Subcutaneous abdominal adipose tissue (tissue), 5 donors: ENCODE measurements at regions not wholly inside any gene's neighbourhood (a gene's known extent, or its start where the extent isn't known, plus 50 kb on each side); places are given as distances from the start of the nearest gene placed in this dataset.
"Not testable (repeated sequence)": the region's sequence is repeated elsewhere in the genome, so short reads cannot be mapped to it uniquely, and the experiment has no call there.

Source experiments
- H3K27ac ChIP-seq: one replicate; pipeline ENCODE4 v1.7.0; 2013; ENCODE audit warnings: low read depth, mild to moderate bottlenecking, inconsistent platforms, low read length, moderate library complexity
- H3K27me3 ChIP-seq, 5 donors: one replicate each; pipeline ENCODE4 v1.7.0; 2013; ENCODE audit warnings: low read length in 5 of 5, inconsistent platforms in 1 of 5; ENCODE audit not compliant: control insufficient read depth in 5 of 5, insufficient read depth in 4 of 5
- H3K36me3 ChIP-seq, 5 donors: one replicate each; pipeline ENCODE4 v1.7.0; 2013; ENCODE audit warnings: low read length in 5 of 5; ENCODE audit not compliant: control insufficient read depth in 5 of 5, insufficient read depth in 5 of 5
- H3K4me1 ChIP-seq, 5 donors: one replicate each; pipeline ENCODE4 v1.7.0; 2013; ENCODE audit warnings: low read length in 5 of 5, mild to moderate bottlenecking in 3 of 5, moderate library complexity in 1 of 5; ENCODE audit not compliant: control insufficient read depth in 5 of 5, insufficient read depth in 5 of 5
- H3K4me3 ChIP-seq, 5 donors: one replicate each; pipeline ENCODE4 v1.7.0; 2013; ENCODE audit warnings: low read length in 5 of 5, low read depth in 1 of 5
- H3K9ac ChIP-seq, 5 donors: one replicate each; pipeline ENCODE4 v1.7.0; 2013; ENCODE audit warnings: low read length in 5 of 5, mild to moderate bottlenecking in 4 of 5, moderate library complexity in 3 of 5
- H3K9me3 ChIP-seq, 5 donors: one replicate each; pipeline ENCODE4 v1.7.0; 2013; ENCODE audit warnings: low read length in 5 of 5; ENCODE audit not compliant: control insufficient read depth in 5 of 5
- donor health status: healthy.
- donor health status: healthy.
- donor health status: healthy.
- donor health status: healthy.
- donor health status: healthy.

DNA sequence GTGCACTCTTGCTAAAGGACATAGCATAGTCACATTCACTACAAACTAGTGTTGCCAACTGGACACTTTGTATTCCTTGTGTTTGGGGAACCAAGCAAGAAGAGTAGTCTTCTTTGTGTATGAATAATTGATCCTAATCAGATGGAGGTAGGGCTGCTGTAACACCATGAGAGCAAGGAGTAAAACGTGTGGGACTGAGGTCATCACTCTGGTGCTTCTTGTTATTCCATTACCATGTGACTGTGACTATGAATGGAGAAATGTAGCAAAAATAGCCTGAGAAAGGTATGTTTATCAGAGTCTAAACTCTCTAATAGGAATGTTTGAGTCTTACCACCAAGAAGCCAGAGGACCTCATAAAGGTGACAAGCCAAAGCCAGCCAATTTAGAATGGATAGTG is 966.9 kb downstream of the TAF11L14 start:
- H3K9ac ChIP-seq: no peak overlapping the region
- H3K36me3 ChIP-seq: no peaks in the 10 kb centered on the region
- H3K27ac ChIP-seq: no peak overlapping the region
- no peaks in the 10 kb centered on the region for H3K9me3 ChIP-seq
- H3K27me3 ChIP-seq: no peaks in the 10 kb centered on the region
- H3K4me3 ChIP-seq: no peak overlapping the region
- no peaks in the 10 kb centered on the region for H3K4me1 ChIP-seq

DNA sequence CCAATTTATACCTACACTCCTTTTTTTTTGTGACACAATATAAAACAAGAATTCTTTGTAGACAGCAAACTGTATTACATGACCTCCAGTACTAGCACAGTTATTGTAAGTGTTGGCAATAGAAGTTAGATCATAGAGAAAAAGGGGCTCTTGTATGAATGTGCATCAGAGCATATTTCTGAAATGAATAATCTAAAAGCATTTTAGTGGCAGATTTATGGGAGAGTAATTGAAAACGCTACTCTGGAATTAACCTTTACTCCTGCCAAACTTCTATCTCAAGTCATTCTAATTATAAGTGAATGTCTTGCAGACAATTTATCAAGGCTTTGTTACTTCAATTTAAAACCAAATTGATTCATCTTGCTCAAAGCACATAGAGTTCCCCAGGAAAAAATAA is 968.1 kb downstream of the TAF11L14 start:
- Histone ChIP-seq H3K4me3 (no peak overlapping the region), H3K27ac (no peak overlapping the region), H3K9ac (no peak overlapping the region), H3K27me3 (no peaks in the 10 kb centered on the region), H3K4me1 (no peaks in the 10 kb centered on the region), H3K9me3 (no peaks in the 10 kb centered on the region), H3K36me3 (no peaks in the 10 kb centered on the region)

- no peaks in the 10 kb centered on the region for H3K27me3 ChIP-seq
- H3K4me3 ChIP-seq: no peak overlapping the region
- no peak overlapping the region for H3K27ac ChIP-seq
- H3K9ac ChIP-seq: no peak overlapping the region
- no peaks in the 10 kb centered on the region for H3K4me1 ChIP-seq
- no peaks in the 10 kb centered on the region for H3K36me3 ChIP-seq
- H3K9me3 ChIP-seq: no peaks in the 10 kb centered on the region
Observed at GRCh38 chr5:18605186-18605585, 970.9 kb downstream of the TAF11L14 start.

DNA sequence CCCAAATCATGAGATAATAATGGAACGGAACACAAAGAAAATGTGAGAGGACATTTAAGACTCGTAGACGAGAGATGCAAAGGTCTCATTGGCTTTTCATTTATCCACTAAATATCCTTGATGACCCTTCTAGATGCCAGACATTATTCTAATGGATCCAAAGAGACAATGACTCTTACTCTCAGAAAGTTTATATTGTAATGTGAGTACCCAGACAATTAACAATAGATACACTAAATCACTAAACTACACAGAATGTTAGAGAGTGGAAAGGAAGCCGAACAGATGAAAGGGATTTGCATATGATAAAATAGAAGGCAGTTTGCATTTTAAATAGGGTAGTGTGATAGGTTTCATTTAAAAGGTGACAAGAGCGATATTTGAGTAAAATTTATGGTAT is 973.3 kb downstream of the TAF11L14 start:
- H3K27ac ChIP-seq: no peak overlapping the region
- no peaks in the 10 kb centered on the region for H3K4me1 ChIP-seq
- H3K9me3 ChIP-seq: no peaks in the 10 kb centered on the region
- no peaks in the 10 kb centered on the region for H3K36me3 ChIP-seq
- no peaks in the 10 kb centered on the region for H3K27me3 ChIP-seq
- no peak overlapping the region for H3K9ac ChIP-seq
- no peak overlapping the region for H3K4me3 ChIP-seq

GRCh38 chr5:18617191-18617590 is 982.9 kb downstream of the TAF11L14 start:
- H3K9me3 ChIP-seq: peaks cover 0 to 20% (median 14%) of the 10 kb centered on the region in 5 donors
- not testable (repeated sequence) for H3K27ac ChIP-seq, H3K9ac ChIP-seq, H3K4me1 ChIP-seq, H3K27me3 ChIP-seq, H3K36me3 ChIP-seq
- H3K4me3 ChIP-seq: peak overlapping the region in 1 of 5 donors; percentile 15

DNA sequence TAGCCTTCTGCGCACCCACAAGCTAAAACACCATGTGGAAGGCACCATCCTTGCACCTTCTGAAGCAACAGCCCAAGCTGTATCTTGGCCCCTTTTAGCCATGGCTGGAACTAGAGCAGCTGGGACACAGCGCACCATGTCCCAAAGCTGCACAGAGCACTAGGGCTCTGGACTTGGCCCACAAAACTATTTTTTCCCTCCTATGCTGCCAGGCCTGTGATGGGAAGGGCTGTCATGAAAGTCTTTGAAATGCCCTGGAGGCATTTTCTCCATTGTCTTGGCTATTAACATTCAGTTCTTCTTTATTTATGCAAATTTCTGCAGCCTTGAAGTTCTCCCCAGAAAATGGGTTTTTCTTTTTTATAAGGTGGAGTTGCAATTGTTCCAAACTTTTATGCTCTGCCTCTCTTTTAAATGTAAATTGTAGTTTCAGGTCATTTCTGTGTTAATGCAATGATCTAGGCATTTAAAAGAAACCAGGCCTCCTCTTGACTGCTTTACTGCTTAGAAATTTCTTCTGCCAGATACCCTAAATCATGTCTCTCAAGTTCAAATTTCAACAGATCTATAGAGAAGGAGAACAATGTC is 996.3 kb downstream of the TAF11L14 start:
- Histone ChIP-seq H3K9ac (no peak overlapping the region), H3K4me1 (no peaks in the 10 kb centered on the region), H3K4me3 (no peak overlapping the region), H3K27ac (no peak overlapping the region), H3K9me3 (no peaks in the 10 kb centered on the region), H3K36me3 (no peaks in the 10 kb centered on the region), H3K27me3 (no peaks in the 10 kb centered on the region)

DNA sequence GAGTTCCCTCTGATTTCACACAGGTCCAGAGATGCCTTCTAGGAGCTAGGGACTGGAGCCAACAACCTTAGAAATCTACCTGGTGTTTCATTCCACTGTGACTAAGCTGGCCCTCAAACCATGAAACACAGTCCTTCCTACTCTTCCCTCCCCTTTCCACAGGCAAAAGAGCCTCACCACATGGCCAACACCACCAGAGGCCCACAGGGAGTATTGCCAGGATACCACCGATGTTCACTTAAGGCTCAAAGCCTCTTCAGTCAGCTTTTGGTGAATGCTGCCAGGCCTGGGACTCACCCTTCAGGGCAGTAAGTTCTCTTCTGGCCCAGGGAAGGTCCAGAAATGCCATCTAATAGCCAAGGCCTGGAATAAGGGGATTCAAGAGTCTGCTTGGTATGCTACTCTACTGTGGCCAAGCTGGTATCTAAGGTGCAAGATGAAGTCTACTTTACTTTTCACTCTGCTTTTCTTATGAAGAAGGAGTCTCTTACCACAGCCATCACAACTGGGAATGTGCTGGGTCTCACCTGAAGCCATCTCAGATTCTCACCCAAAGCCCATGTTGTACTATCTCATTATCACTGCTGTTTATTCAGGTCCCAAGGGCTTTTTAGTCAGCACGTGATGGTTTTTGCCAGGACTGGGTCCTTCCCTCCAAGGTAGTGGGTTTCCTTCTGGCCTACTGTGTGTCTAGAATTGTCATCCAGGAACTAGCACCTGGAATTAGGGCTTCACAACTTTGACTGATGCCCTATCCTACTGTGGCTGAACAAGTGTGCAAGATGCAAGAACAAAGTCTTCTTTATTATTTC is 1018.4 kb downstream of the TAF11L14 start:
- H3K27me3 ChIP-seq: no peaks in the 10 kb centered on the region
- no peaks in the 10 kb centered on the region for H3K36me3 ChIP-seq
- H3K9ac ChIP-seq: no peak overlapping the region
- H3K4me1 ChIP-seq: no peaks in the 10 kb centered on the region
- no peak overlapping the region for H3K4me3 ChIP-seq
- H3K9me3 ChIP-seq: peaks cover 0 to 5% (median 0%) of the 10 kb centered on the region in 5 donors
- no peak overlapping the region for H3K27ac ChIP-seq

- Histone ChIP-seq H3K27ac (no peak overlapping the region), H3K4me1 (no peaks in the 10 kb centered on the region), H3K9ac (no peak overlapping the region)
Observed at GRCh38 chr5:18653216-18653752, 1019.0 kb downstream of the TAF11L14 start.

GRCh38 chr5:18660511-18660910 is 1026.3 kb downstream of the TAF11L14 start:
- no peaks in the 10 kb centered on the region for H3K4me1 ChIP-seq
- H3K4me3 ChIP-seq: no peak overlapping the region
- no peaks in the 10 kb centered on the region for H3K36me3 ChIP-seq
- no peaks in the 10 kb centered on the region for H3K9me3 ChIP-seq
- no peaks in the 10 kb centered on the region for H3K27me3 ChIP-seq
- H3K9ac ChIP-seq: no peak overlapping the region
- H3K27ac ChIP-seq: no peak overlapping the region

More at GRCh38 chr5:18653216-18653752, 1019.0 kb downstream of the TAF11L14 start:
- Histone ChIP-seq H3K36me3 (no peaks in the 10 kb centered on the region), H3K27me3 (no peaks in the 10 kb centered on the region), H3K9me3 (peaks cover 0 to 4% (median 0%) of the 10 kb centered on the region in 5 donors), H3K4me3 (no peak overlapping the region)

- Histone ChIP-seq H3K9me3 (no peaks in the 10 kb centered on the region), H3K4me3 (no peak overlapping the region), H3K27me3 (no peaks in the 10 kb centered on the region), H3K36me3 (no peaks in the 10 kb centered on the region), H3K27ac (no peak overlapping the region), H3K4me1 (no peaks in the 10 kb centered on the region), H3K9ac (no peak overlapping the region)
Observed at GRCh38 chr5:18662231-18662630, 1028.0 kb downstream of the TAF11L14 start.
